HG02798 (cell line): ENCODE measurements at regions not wholly inside any gene's neighbourhood (a gene's known extent, or its start where the extent isn't known, plus 50 kb on each side); places are given as distances from the start of the nearest gene placed in this dataset.

Source experiments
- ATAC-seq: cut with Tn5 transposase; IDR thresholded peaks from one replicate; pipeline ENCODE4 v1.9.1; 2021; ENCODE audit warnings: mild to moderate bottlenecking; ENCODE audit not compliant: unreplicated experiment, poor library complexity

GRCh38 chr22:48554893-48555572, 1272.6 kb downstream of the BRD1 start:
- no peak for ATAC-seq

- no peak for ATAC-seq
These were observed 1273.9 kb downstream of the BRD1 start for GRCh38 chr22:48553694-48554308.

- ATAC-seq: no peak
These were observed 1274.6 kb downstream of the BRD1 start for GRCh38 chr22:48553119-48553518.

GRCh38 chr22:48551716-48552268, 1275.9 kb downstream of the BRD1 start:
- no peak for ATAC-seq

GRCh38 chr22:48551061-48551460, 1276.6 kb downstream of the BRD1 start:
- ATAC-seq: no peak

DNA sequence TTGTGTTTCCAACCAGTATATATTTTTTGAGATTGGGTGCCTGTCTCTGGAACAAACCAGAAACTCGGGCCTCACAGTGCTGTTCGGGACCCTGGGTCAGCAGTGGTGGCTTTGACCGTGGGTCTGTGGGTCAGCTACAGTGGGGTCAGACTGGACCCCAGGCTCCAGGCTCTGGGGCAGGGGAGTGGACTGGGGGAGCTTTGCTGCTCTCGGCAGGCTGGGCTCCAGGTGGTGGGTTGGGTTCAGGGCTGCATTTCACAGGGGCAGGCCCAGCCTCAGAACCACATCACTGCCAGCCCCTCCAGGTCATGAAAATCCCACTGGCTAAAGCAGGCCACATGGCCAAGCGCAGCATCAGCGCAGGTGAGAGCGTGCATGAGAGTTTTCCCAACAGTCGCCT, 1279.3 kb downstream of the BRD1 start:
- ATAC-seq: no peak

DNA sequence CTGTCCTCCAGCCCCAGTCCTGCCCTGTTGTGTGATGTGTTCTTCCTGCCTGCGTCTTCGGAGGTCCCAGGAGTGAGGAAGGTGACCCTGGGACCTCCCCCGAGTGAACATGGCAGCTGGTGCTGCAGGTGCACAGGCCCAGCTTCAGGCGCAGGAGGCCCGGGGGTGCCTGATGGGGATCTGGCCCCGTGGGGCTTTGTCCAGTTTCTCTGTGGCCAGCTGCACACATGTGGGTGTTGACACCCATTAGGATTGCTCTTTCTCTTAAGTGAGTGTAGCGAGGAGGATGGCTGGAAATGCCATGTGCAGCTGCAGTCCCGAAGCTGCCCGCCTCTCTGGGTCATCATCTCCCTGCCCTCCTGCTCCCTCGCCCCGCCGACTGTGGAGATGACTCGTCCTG, 1279.7 kb downstream of the BRD1 start:
- ATAC-seq: no peak

GRCh38 chr22:48546653-48547424, 1280.8 kb downstream of the BRD1 start:
- ATAC-seq: no peak

DNA sequence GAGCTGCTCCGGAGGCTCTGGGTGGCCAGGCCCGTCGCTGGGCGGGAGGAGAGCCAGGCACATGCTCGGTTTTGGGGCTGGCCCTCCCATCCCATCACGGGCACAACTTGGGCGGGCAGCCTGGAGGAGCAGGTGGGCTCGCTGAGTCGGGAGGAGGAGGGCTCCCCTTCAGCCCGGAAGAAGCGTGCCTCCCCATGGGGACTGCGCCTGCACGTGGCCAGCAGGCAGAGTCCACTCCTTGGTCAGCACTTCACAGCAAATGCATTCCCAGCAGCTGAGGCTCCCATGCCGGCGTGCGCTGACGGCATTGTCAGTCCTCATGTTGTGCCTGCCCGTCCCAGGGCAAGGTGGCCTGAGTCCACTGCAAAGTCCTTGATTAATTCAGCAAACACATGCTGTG, 1281.7 kb downstream of the BRD1 start:
- no peak for ATAC-seq

- ATAC-seq: no peak
These were observed 1286.1 kb downstream of the BRD1 start for GRCh38 chr22:48541401-48542098.

- ATAC-seq: no peak
These were observed 1288.4 kb downstream of the BRD1 start for GRCh38 chr22:48539261-48539660.

GRCh38 chr22:48538291-48538820, 1289.3 kb downstream of the BRD1 start:
- no peak for ATAC-seq

DNA sequence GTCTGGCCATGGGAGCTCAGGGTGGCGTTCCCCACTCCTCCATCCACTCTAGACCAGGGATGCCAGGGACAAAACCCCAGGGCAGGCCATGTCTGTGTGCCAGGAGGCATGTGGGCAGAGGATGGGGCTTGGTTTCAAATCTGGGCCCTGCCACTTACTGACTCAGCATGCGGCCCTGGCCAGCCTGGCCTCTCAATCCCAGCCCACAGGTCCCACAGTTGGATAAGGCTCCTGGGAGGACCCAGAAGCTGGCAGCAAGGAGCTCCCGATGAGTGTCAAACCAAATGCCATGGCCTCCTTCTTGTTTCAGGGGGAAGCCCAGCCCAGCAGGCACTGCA, 1290.4 kb downstream of the BRD1 start:
- ATAC-seq: no peak

- no peak for ATAC-seq
These were observed 1290.9 kb downstream of the BRD1 start for GRCh38 chr22:48536541-48537342.

DNA sequence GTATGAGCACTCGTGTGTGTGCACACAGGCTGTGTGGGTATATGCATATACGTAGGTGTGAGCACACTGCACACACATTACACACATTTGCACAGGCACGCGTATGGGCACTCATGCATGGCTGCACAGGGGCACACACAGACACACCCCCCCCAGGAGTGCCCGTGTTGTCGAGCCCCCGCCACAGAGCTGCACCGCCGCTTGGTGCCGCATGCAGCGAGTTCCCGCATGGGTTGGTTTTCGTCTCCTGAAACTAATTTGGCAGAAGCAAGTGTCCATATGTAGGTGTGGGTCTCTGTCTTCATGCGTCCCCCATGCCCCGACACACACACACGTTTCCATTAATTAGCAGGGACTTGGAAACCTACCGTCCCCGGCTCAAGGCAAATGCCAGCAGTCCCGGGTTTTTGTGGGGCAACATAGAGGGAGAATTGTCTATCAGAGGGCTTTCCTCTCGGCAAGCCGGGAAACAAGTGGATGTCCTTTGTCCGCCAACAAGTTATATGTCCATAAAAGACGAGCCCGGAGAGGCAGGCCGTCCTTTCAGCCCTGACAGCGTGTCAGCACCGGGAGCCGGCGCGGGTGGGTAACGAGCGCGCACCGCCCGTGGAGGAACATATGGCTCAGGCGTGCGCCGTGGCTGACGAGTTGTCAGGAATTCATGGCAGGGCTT, 1291.7 kb downstream of the BRD1 start:
- ATAC-seq: no peak

GRCh38 chr22:48534395-48534958, 1293.2 kb downstream of the BRD1 start:
- no peak for ATAC-seq

DNA sequence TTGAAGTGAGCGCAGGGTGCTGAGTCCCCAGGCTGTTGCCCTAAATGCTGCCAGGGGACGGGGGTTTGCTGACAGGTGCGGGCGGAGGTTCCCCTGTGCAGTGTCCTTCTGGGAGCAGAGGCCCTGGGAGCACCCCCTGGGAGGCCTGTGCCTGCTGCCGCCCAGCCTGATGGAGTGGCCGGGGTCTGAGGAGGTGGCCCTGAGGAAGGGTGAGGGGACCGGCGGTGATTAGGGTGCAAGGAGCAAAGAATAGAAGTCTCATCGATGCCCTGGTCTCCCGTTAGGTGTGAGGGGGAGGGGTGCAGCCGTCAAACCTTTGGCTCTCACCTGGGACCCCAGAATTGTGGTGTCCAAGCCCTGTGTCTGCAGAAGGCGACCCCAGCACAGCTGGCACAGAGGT, 1294.7 kb downstream of the BRD1 start:
- no peak for ATAC-seq

DNA sequence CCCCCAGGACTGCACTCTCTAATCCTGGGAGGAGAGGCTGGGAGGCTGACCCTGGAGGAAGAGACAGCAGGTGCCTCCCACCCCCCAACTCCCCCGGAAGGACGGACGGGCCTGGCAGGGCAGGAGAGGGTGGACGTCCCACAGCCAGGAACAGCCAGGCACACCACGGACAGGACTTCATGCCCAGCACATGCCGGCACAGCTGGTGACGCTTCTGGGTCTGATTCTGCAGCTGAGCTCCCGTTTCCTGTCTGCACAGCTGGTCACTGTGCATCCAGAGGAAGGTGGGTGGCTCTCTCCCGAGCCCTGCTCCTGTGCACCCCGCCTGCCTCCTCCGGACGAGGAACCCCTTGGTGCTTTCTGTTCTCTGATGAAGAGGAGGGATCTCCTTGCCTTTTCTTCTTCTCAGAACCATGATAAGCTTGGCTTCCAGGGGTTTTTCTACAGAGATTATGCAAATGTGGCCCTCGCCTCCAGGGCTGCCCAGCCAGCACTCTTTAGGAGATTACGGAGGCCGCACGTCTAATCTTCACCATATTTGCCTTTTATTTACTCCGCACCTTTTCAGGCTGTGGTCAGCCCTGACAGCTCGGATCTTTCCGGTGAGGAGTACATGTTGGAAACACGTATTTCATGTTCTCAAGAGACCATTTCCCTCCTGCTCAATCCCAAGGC, 1295.8 kb downstream of the BRD1 start:
- no peak for ATAC-seq
